ENCODE measurements at regions not wholly inside any gene's neighbourhood (a gene's known extent, or its start where the extent isn't known, plus 50 kb on each side); places are given as distances from the start of the nearest gene placed in this dataset.

- no peak for DNase-seq
Measured at GRCh38 chr5:143761663-143762062, 50.3 kb upstream of the HMHB1 start.

GRCh38 chr5:143760755-143761154 is 51.2 kb upstream of the HMHB1 start:
- DNase-seq: no peak

- DNase-seq: no peak
Measured at GRCh38 chr5:143760131-143760505, 51.8 kb upstream of the HMHB1 start.

- no peak for DNase-seq
Measured at GRCh38 chr5:143759396-143760130, 52.4 kb upstream of the HMHB1 start.

- DNase-seq: no peak
Measured at GRCh38 chr5:143758750-143759149, 53.2 kb upstream of the HMHB1 start.

GRCh38 chr5:143758015-143758414 is 53.9 kb upstream of the HMHB1 start:
- no peak for DNase-seq

GRCh38 chr5:143757116-143757515 is 54.8 kb upstream of the HMHB1 start:
- no peak for DNase-seq

- DNase-seq: no peak
Measured at GRCh38 chr5:143755966-143756365, 56.0 kb upstream of the HMHB1 start.

GRCh38 chr5:143752165-143752850 is 59.7 kb upstream of the HMHB1 start:
- no peak for DNase-seq

GRCh38 chr5:143751342-143751741 is 60.6 kb upstream of the HMHB1 start:
- DNase-seq: no peak

- DNase-seq: no peak
Measured at GRCh38 chr5:143749581-143750205, 62.3 kb upstream of the HMHB1 start.

GRCh38 chr5:143748516-143748915 is 63.4 kb upstream of the HMHB1 start:
- no peak for DNase-seq

GRCh38 chr5:143742951-143743350 is 69.0 kb upstream of the HMHB1 start:
- DNase-seq: no peak

GRCh38 chr5:143741421-143741820 is 70.5 kb upstream of the HMHB1 start:
- DNase-seq: no peak

GRCh38 chr5:143740956-143741355 is 71.0 kb upstream of the HMHB1 start:
- DNase-seq: no peak

GRCh38 chr5:143739746-143740145 is 72.2 kb upstream of the HMHB1 start:
- DNase-seq: no peak

GRCh38 chr5:143738417-143739401 is 73.3 kb upstream of the HMHB1 start:
- DNase-seq: no peak

GRCh38 chr5:143737062-143737461 is 74.9 kb upstream of the HMHB1 start:
- DNase-seq: no peak

GRCh38 chr5:143734456-143734780 is 77.5 kb upstream of the HMHB1 start:
- DNase-seq: no peak

GRCh38 chr5:143733665-143734455 is 78.1 kb upstream of the HMHB1 start:
- DNase-seq: no peak

- DNase-seq: no peak
Measured at GRCh38 chr5:143732402-143732801, 79.6 kb upstream of the HMHB1 start.

- DNase-seq: no peak
Measured at GRCh38 chr5:143730112-143730801, 81.7 kb upstream of the HMHB1 start.

Measured in stimulated activated CD8-positive, alpha-beta memory T cell treated with anti-CD3 and anti-CD28 coated beads, Interleukin-4, amount 100 ng/mL, for 48 hours (primary cell).